SU-DHL-6 (cell line): ENCODE measurements at regions not wholly inside any gene's neighbourhood (a gene's known extent, or its start where the extent isn't known, plus 50 kb on each side); places are given as distances from the start of the nearest gene placed in this dataset.

Source experiments
- CTCF ChIP-seq: fragments of 200-600 bp; sonication (generic); IDR thresholded peaks from one replicate; pipeline ENCODE4 v1.5.1; 2017; ENCODE audit warnings: antibody characterized with exemption, mild to moderate bottlenecking, low read length, moderate library complexity; ENCODE audit not compliant: insufficient read depth, poor library complexity, severe bottlenecking
- EZH2phosphoT487 ChIP-seq: fragments of 200-600 bp; sonication (generic), shearing (Covaris generic); conservative IDR thresholded peaks from 2 replicates; pipeline ENCODE4 v1.6.1; 2018; ENCODE audit warnings: mild to moderate bottlenecking, antibody characterized with exemption, low read length, moderate library complexity, mixed read lengths

- TF ChIP-seq CTCF (no peak), EZH2phosphoT487 (no peak)
Measured at GRCh38 chr7:149569025-149569725, 71.6 kb upstream of the ZNF746 start.
